ENCODE measurements at regions not wholly inside any gene's neighbourhood (a gene's known extent, or its start where the extent isn't known, plus 50 kb on each side); places are given as distances from the start of the nearest gene placed in this dataset.

DNA sequence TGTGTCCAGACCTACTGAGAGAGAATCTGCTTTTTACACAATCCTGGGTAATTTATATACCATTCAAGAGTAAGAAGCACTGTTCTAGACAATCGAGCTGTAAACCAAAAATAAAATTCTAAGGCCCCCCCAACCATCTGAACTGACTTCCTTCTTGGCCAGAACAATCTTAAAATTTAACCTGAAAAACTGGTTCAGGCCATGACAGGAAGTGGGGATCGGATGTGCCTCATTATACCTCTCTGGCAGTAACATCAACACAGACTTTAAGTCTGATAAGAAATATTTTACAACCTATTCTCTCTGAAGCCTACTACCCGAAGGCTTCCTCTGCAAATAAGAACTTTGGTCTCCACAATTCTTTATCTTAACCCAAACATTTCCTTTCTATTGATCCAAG lies 75.2 kb upstream of the KIF5B start:
- TF ChIP-seq POLR2AphosphoS5 (IDR thresholded peaks at IDR 0.05; ENCODE audit: low read depth, low read length) (no peak), TAF1 (IDR thresholded peaks at IDR 0.05; ENCODE audit: borderline replicate concordance, low read depth, low read length) (no peak), POLR2A (IDR thresholded peaks at IDR 0.05; ENCODE audit: low read depth, low read length) (no peak)
